Lower lobe of right lung (tissue), 2 donors: ENCODE measurements at regions not wholly inside any gene's neighbourhood (a gene's known extent, or its start where the extent isn't known, plus 50 kb on each side); places are given as distances from the start of the nearest gene placed in this dataset.

Experiments
- ATAC-seq, 2 donors: fragments of 200-7000 bp; cut with Tn5 transposase; one replicate each; pipeline ENCODE4 v1.9.1; 2020 to 2022; ENCODE audit warnings: mild to moderate bottlenecking in 2 of 2, moderate library complexity in 2 of 2
- DNase-seq: peaks from one replicate; pipeline ENCODE4 v3.0.0-alpha.2; 2020
- H3K27ac ChIP-seq: fragments of 200-600 bp; one replicate; pipeline ENCODE4 v1.8.0; 2022
- H3K27me3 ChIP-seq: fragments of 200-600 bp; one replicate; pipeline ENCODE4 v1.8.0; 2022; ENCODE audit warnings: low read depth
- H3K36me3 ChIP-seq: fragments of 200-600 bp; one replicate; pipeline ENCODE4 v1.8.0; 2022; ENCODE audit warnings: mild to moderate bottlenecking
- H3K4me1 ChIP-seq: fragments of 200-600 bp; one replicate; pipeline ENCODE4 v1.8.0; 2022
- H3K4me3 ChIP-seq: fragments of 200-600 bp; one replicate; pipeline ENCODE4 v1.8.0; 2022; ENCODE audit warnings: mild to moderate bottlenecking
- H3K9me3 ChIP-seq: fragments of 200-600 bp; one replicate; pipeline ENCODE4 v1.8.0; 2022
- intact Hi-C: fragments of 100-400 bp; cut with DNase I; formaldehyde crosslinking; loops from one replicate; pipeline ENCODE4 v1.11.0; 2022
- TF ChIP-seq, protein P1 (sequence below): fragments of 200-600 bp; IDR thresholded peaks from one replicate; pipeline ENCODE4 v1.8.0; 2022; ENCODE audit warnings: antibody characterized with exemption, mild to moderate bottlenecking
- donor health status: DM: no; HTN: yes; CAD: no; lungs with severe emphysema.

DNA sequence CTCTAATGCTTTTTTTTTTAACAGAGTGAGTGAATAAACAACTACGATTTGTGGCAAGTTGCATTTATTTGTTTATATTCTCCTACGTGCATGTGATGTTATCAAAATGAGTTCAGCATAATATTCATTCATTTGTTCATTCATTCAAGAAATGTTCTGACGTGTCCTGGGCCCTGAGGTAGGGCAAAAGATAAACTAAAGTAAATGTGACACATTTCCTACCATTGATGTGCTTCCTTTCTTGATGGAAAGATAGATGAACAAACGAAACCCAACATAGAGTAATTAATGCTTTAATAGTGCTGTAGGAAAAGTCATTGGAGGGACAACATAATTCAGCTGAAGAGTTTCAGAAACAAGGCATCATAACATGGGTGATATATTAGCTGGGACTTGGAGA is 261.5 kb upstream of the KCNMB2 start:
- no peak for ATAC-seq
- intact Hi-C loops: no loop called here

DNA sequence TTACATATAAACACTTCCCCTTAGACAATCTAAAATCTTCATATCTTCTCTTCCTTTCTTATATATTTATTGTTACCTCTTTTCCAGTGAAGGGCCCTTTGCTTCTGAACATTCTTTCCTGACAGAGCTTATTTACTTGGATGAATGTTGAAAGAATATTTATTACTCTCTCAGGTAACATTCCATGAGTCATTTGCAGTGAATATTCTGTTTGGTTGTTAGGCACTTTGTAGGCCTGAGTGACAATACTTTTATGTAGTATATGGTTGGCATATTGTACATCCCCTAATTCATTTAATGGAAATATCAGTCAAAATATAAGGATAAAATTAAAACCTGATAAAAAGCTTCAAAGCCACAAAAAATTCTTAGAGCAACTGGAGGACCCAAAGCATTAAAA is 260.9 kb upstream of the KCNMB2 start:
- Histone ChIP-seq H3K4me3 (no peak overlapping the region), H3K4me1 (no peaks in the 10 kb centered on the region), H3K36me3 (no peaks in the 10 kb centered on the region), H3K9me3 (peaks cover 9% of the 10 kb centered on the region), H3K27ac (no peak overlapping the region), H3K27me3 (no peaks in the 10 kb centered on the region)
- DNase-seq (no peak), ATAC-seq (no peak)
- TF ChIP-seq, protein P1, sequence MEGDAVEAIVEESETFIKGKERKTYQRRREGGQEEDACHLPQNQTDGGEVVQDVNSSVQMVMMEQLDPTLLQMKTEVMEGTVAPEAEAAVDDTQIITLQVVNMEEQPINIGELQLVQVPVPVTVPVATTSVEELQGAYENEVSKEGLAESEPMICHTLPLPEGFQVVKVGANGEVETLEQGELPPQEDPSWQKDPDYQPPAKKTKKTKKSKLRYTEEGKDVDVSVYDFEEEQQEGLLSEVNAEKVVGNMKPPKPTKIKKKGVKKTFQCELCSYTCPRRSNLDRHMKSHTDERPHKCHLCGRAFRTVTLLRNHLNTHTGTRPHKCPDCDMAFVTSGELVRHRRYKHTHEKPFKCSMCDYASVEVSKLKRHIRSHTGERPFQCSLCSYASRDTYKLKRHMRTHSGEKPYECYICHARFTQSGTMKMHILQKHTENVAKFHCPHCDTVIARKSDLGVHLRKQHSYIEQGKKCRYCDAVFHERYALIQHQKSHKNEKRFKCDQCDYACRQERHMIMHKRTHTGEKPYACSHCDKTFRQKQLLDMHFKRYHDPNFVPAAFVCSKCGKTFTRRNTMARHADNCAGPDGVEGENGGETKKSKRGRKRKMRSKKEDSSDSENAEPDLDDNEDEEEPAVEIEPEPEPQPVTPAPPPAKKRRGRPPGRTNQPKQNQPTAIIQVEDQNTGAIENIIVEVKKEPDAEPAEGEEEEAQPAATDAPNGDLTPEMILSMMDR: no peak
- intact Hi-C loops: no loop called here

More for the DNA sequence above, 261.5 kb upstream of the KCNMB2 start:
- Histone ChIP-seq H3K4me1 (no peaks in the 10 kb centered on the region), H3K27me3 (no peaks in the 10 kb centered on the region), H3K36me3 (no peaks in the 10 kb centered on the region), H3K4me3 (no peak overlapping the region), H3K27ac (no peak overlapping the region), H3K9me3 (peaks cover 5% of the 10 kb centered on the region)
- DNase-seq: no peak
- TF ChIP-seq, protein P1: no peak

DNA sequence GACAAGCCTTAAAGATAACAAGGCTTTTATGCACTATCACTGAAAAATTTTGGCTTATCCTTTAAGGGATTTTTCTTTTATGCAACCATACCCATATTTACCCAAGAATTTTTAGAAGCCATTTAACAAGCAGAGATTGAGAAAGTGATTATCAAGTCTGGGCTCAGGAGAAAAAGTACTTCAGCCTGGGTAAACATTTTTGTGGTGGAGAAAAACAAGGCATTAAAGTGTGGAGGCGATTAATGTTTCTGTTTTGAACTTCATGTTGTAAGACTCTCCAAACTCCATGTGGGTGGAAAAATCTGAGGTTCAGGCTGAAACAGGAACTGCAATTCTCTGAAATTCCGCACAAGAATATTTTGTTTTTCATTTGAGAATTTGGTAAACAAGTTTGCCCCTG is 260.4 kb upstream of the KCNMB2 start:
- peak in 1 of 2 donors; percentile 62 for ATAC-seq

DNA sequence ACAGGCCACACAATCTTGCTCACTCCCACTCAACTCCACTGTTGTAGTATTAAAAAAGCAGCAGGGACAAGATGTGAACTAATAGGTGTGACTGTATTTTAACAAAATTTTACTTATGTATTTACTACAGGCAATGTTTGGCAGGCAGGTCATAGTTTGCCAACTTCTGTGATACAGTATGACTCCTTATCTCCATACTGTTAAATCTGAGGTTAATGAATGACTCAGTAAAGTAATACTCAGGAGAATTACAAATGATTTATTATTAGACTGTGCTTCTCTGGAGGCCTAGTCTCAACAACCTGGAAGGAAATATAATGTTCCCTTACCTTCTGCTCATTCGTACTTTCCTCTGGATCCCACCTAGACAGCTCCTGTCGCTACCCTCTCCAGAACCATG is 258.6 kb upstream of the KCNMB2 start:
- no peaks in the 10 kb centered on the region for H3K36me3 ChIP-seq
- ATAC-seq: peak in 1 of 2 donors; percentile 69

More for the DNA sequence above, 260.4 kb upstream of the KCNMB2 start:
- Histone ChIP-seq H3K9me3 (peaks cover 9% of the 10 kb centered on the region), H3K4me1 (no peaks in the 10 kb centered on the region), H3K27me3 (no peaks in the 10 kb centered on the region), H3K36me3 (no peaks in the 10 kb centered on the region), H3K4me3 (no peak overlapping the region), H3K27ac (no peak overlapping the region)
- intact Hi-C loops: no loop called here
- TF ChIP-seq, protein P1: no peak
- no peak for DNase-seq

DNA sequence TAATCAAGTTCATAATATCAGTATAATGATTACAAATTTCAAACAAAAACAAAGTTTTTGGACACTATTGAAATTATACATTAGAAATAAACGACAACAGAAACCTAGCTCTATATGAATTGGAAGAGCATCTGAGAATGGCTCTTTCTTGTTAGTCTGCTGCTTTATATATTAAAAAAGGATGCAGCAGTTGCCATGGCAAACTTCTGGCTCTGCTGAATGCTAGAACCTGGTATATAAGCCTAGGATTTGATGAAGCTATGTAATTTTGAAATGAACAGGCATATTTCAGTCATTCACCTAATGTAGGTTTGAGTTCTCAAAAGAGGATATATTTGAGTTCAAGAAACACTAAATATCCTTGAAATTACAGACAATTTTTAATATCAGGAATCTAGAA is 252.7 kb upstream of the KCNMB2 start:
- DNase-seq (no peak), ATAC-seq (no peak)
- H3K36me3 ChIP-seq: no peaks in the 10 kb centered on the region

More for the DNA sequence above, 258.6 kb upstream of the KCNMB2 start:
- Histone ChIP-seq H3K27ac (no peak overlapping the region), H3K4me1 (no peaks in the 10 kb centered on the region), H3K27me3 (no peaks in the 10 kb centered on the region), H3K9me3 (peaks cover 9% of the 10 kb centered on the region), H3K4me3 (no peak overlapping the region)
- TF ChIP-seq, protein P1: no peak
- DNase-seq: no peak
- intact Hi-C loops: no loop called here

More for the DNA sequence above, 252.7 kb upstream of the KCNMB2 start:
- Histone ChIP-seq H3K4me1 (no peaks in the 10 kb centered on the region), H3K27ac (no peak overlapping the region), H3K27me3 (no peaks in the 10 kb centered on the region), H3K4me3 (no peak overlapping the region), H3K9me3 (peaks cover 9% of the 10 kb centered on the region)
- TF ChIP-seq, protein P1: no peak
- intact Hi-C loops: no loop called here
